Heart left ventricle (tissue), 13 donors: ENCODE measurements at regions not wholly inside any gene's neighbourhood (a gene's known extent, or its start where the extent isn't known, plus 50 kb on each side); places are given as distances from the start of the nearest gene placed in this dataset.

ENCODE experiments used
- POLR2A ChIP-seq, 2 donors: fragments of 450-650 bp; IDR thresholded peaks; one replicate each; pipeline ENCODE4 v1.6.1; 2017; ENCODE audit warnings: antibody characterized with exemption in 2 of 2, mild to moderate bottlenecking in 2 of 2, moderate library complexity in 2 of 2
- TF ChIP-seq, protein P1 (sequence below), 12 donors: fragments of 200-600 bp; sonication (generic) in 4 of 12; IDR thresholded peaks; one replicate each; pipeline versions ENCODE4 v1.5.0 to v1.8.0; 2018 to 2022; ENCODE audit warnings: antibody characterized with exemption in 12 of 12, mild to moderate bottlenecking in 5 of 12
- donor health status: ischemic (EF 13 %, LVEDD 7.1; RV severe dilation, severe dysfunction).
- donor health status: DM: no; HTN: yes; CAD: no.
- donor health status: DM: no; HTN: no; CAD: no.
- donor health status: ischemic (EF 25% LVEDD 6.9; RV normal size, moderate dysfunction).
- donor health status: ischemic (EF 25% LVEDD 5.7; RV mildly dilated, moderate dysfunction).
- donor health status: ischemic (EF 35%, LVEDD 5.7; RV mildly dilated, moderate dysfunction).
- donor health status: nonischemic (EF 11% LVEDD 7.7; RV severe dilation, severe dysfunction).
- donor health status: DM: yes; HTN: yes; CAD: no.
- donor health status: PGD.
- donor health status: ischemic (EF 29% LVEDD 5.4; RV normal size, mild dysfunction).
- donor health status: nonischemic (EF 23%, LVEDD 6.1; RV moderate dilation, normal function).

DNA sequence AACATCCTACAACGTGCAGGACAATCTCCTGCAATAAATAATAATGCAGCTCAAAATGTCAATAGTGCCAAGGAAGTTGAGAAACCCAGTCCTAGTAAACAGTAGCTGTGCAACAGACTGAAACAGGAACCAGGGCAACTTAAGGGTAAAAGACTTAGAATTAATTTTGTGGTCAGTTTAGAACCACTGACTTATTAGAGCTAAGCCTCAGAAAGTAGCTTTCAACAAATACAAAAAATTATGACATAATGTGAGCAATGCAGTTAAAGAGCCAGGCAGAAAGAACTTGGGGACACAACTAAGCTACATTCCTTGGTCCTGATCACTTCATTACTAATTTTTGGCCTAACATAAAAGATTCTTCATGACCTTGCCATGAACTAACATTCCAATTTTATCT lies 195.4 kb downstream of the MACC1 start:
- TF ChIP-seq POLR2A (IDR thresholded peaks at IDR 0.05): no peak
- TF ChIP-seq, protein P1, sequence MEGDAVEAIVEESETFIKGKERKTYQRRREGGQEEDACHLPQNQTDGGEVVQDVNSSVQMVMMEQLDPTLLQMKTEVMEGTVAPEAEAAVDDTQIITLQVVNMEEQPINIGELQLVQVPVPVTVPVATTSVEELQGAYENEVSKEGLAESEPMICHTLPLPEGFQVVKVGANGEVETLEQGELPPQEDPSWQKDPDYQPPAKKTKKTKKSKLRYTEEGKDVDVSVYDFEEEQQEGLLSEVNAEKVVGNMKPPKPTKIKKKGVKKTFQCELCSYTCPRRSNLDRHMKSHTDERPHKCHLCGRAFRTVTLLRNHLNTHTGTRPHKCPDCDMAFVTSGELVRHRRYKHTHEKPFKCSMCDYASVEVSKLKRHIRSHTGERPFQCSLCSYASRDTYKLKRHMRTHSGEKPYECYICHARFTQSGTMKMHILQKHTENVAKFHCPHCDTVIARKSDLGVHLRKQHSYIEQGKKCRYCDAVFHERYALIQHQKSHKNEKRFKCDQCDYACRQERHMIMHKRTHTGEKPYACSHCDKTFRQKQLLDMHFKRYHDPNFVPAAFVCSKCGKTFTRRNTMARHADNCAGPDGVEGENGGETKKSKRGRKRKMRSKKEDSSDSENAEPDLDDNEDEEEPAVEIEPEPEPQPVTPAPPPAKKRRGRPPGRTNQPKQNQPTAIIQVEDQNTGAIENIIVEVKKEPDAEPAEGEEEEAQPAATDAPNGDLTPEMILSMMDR (IDR thresholded peaks at IDR 0.05): no peak
